Mononuclear cell (primary cell): ENCODE measurements at regions not wholly inside any gene's neighbourhood (a gene's known extent, or its start where the extent isn't known, plus 50 kb on each side); places are given as distances from the start of the nearest gene placed in this dataset.

Experiments used
- H3K27me3 ChIP-seq: 2 replicates; pipeline ENCODE4 v1.6.0; 2011; ENCODE audit warnings: low read length, control low read depth; ENCODE audit not compliant: insufficient read depth
- H3K4me1 ChIP-seq: 2 replicates; pipeline ENCODE4 v1.5.1; 2011; ENCODE audit warnings: mild to moderate bottlenecking, low read length, control low read depth; ENCODE audit not compliant: insufficient read depth
- H3K4me3 ChIP-seq: 2 replicates; pipeline ENCODE4 v1.5.1; 2011; ENCODE audit warnings: mild to moderate bottlenecking, low read length, moderate library complexity
- H3K9me3 ChIP-seq: 2 replicates; pipeline ENCODE4 v1.5.1; 2011; ENCODE audit warnings: low read depth, mild to moderate bottlenecking, control low read depth, low read length

- Histone ChIP-seq H3K4me1 (no peaks in the 10 kb centered on the region), H3K27me3 (no peaks in the 10 kb centered on the region), H3K4me3 (no peak overlapping the region), H3K9me3 (no peaks in the 10 kb centered on the region)
Observed at GRCh38 chr13:107374038-107374437, 806.1 kb upstream of the ARGLU1 start.

DNA sequence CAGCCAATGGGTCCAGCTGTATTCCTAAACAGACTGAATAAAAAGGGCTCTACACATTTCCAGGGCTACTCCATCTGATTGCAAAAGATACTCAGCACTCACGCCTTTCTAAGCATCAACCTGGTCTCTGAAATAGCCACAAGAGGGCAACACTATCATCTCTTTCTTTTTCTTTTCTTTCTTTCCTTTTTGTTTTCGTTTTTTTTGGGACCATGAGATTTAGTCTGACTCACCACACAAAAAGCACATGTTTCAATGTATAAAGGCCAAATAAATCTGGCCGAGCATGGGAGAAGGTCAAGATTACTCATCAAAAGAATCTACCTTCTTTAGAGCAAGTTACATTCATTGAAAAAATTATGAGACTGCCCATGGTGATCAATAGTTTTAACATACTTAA is 805.6 kb upstream of the ARGLU1 start:
- H3K4me3 ChIP-seq: no peak overlapping the region
- no peaks in the 10 kb centered on the region for H3K4me1 ChIP-seq
- no peaks in the 10 kb centered on the region for H3K9me3 ChIP-seq
- no peaks in the 10 kb centered on the region for H3K27me3 ChIP-seq

DNA sequence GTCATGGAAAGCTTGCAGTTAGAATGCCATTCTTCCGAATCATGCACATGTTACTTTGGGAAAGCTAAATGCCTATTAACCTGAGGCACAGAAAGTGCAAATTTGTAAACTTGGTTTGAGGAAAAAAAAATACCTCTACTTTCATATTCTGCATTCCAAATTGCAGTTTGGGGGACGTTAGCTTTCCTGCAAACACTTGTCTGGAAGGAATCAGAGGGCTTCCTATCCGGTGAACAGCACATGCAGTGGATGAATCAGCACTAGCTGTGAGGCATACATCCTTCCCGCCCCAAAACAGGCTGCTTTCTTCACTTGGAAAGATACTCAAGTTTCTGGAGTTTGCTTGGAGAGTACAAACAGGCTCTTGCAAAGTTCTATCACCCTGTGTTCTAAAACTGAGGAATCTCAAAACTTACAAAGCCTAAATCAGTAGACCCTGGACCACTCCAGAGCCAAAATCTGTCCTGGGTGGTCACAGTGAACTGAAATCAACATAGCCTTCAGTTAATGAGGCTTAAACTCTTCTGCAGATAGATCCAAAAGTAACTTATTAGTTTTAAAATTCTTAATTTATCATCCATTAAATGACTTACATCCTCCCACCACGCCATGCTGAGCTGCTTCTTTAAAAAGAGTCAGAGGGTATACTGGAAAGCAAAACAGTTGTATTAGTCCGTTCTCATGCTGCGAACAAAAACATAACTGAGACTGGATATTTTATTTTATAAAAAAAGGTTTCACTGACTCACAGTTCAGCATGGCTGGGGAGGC is 802.3 kb upstream of the ARGLU1 start:
- H3K27me3 ChIP-seq: no peaks in the 10 kb centered on the region
- H3K4me1 ChIP-seq: no peaks in the 10 kb centered on the region
- H3K9me3 ChIP-seq: no peaks in the 10 kb centered on the region
- no peak overlapping the region for H3K4me3 ChIP-seq

DNA sequence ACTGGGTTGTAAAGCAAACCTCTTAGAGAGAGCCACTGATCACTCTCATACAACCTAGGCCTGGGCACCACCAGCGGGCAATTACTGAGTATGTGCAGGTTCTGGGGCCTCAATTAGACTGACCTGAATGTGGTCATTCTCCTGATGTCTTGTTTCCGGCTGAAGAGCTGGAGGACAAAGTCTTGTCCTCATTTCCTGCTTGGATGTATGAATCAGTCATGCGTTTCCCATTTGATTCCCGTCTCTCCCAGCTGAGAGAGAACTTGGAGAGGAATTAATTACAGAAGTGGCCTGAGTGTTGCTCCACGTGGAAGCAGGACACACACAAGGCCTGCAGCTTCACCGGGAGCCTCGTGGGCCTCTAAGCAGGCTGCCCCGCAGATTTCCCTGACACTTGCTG is 799.3 kb upstream of the ARGLU1 start:
- H3K4me3 ChIP-seq: no peak overlapping the region
- no peaks in the 10 kb centered on the region for H3K4me1 ChIP-seq
- no peaks in the 10 kb centered on the region for H3K9me3 ChIP-seq
- H3K27me3 ChIP-seq: no peaks in the 10 kb centered on the region

DNA sequence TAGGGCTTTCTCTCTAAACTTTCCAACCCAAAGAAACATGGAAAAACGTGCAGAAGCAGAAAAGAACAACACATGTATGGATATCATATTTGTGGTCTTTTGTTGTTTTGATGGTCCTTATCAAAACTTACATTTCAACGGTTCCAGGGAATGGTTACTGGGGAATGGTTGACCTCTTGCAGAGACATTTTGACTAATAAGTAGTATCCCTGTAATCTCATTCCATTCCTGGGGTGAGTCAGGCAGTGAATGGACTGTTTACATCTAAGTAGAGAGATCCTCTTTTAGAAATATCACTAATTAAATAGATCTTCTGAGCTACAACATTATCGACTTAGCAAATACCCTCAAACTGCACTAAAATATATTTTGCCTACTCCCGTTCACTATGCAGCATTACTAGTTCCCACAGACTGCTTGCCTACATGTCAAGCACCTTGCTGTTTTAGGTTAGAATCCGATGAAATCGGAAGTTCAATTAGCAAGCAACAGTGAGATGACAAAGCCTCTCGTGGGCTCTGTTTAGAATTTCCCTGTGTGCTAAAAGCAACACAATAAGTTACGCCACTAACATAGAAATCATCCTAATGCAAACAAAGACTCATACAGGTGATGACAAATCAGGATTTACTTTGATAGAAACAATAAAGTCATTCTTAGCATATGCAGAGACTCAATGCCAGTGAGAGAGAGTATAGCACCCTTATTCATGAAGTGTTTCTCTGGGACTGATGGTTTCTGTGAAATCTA is 797.7 kb upstream of the ARGLU1 start:
- Histone ChIP-seq H3K27me3 (no peaks in the 10 kb centered on the region), H3K4me1 (no peaks in the 10 kb centered on the region), H3K4me3 (no peak overlapping the region), H3K9me3 (no peaks in the 10 kb centered on the region)

GRCh38 chr13:107364658-107365057 is 796.7 kb upstream of the ARGLU1 start:
- Histone ChIP-seq H3K9me3 (peaks cover 4% of the 10 kb centered on the region), H3K4me3 (no peak overlapping the region), H3K4me1 (no peaks in the 10 kb centered on the region), H3K27me3 (no peaks in the 10 kb centered on the region)

- H3K4me1 ChIP-seq: no peaks in the 10 kb centered on the region
- no peaks in the 10 kb centered on the region for H3K27me3 ChIP-seq
- H3K4me3 ChIP-seq: no peak overlapping the region
- peaks cover 4% of the 10 kb centered on the region for H3K9me3 ChIP-seq
Observed at GRCh38 chr13:107361666-107362065, 793.7 kb upstream of the ARGLU1 start.

- no peaks in the 10 kb centered on the region for H3K27me3 ChIP-seq
- H3K4me3 ChIP-seq: no peak overlapping the region
- no peaks in the 10 kb centered on the region for H3K4me1 ChIP-seq
- peaks cover 4% of the 10 kb centered on the region for H3K9me3 ChIP-seq
Observed at GRCh38 chr13:107360010-107360409, 792.1 kb upstream of the ARGLU1 start.

- Histone ChIP-seq H3K9me3 (peaks cover 4% of the 10 kb centered on the region), H3K4me1 (no peaks in the 10 kb centered on the region), H3K4me3 (no peak overlapping the region), H3K27me3 (no peaks in the 10 kb centered on the region)
Observed at GRCh38 chr13:107358866-107359265, 790.9 kb upstream of the ARGLU1 start.

DNA sequence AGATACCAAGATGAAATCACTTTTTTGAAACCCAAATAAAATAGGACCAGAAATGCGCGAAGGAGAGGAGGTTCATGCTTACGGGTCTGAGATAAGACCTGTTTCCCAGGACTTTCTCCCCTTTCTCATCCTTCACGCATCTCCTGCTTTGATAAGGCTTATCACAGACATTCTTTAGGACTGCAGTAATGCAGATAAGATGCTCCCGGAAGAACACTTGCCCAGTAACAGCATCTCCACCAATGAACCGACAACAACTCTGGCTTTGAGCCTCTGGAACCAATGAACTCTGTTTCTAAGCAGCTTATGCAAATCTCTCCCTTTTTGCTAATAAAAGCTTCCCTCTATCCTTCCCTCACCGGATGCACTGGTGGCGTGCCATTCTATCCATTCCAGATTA is 783.4 kb upstream of the ARGLU1 start:
- Histone ChIP-seq H3K4me1 (no peaks in the 10 kb centered on the region), H3K4me3 (no peak overlapping the region), H3K9me3 (no peaks in the 10 kb centered on the region), H3K27me3 (no peaks in the 10 kb centered on the region)

- H3K4me3 ChIP-seq: no peak overlapping the region
- H3K4me1 ChIP-seq: no peaks in the 10 kb centered on the region
- no peaks in the 10 kb centered on the region for H3K27me3 ChIP-seq
- H3K9me3 ChIP-seq: no peaks in the 10 kb centered on the region
Observed at GRCh38 chr13:107348925-107349324, 781.0 kb upstream of the ARGLU1 start.

GRCh38 chr13:107348471-107348870 is 780.5 kb upstream of the ARGLU1 start:
- Histone ChIP-seq H3K9me3 (no peaks in the 10 kb centered on the region), H3K4me3 (no peak overlapping the region), H3K4me1 (no peaks in the 10 kb centered on the region), H3K27me3 (no peaks in the 10 kb centered on the region)

DNA sequence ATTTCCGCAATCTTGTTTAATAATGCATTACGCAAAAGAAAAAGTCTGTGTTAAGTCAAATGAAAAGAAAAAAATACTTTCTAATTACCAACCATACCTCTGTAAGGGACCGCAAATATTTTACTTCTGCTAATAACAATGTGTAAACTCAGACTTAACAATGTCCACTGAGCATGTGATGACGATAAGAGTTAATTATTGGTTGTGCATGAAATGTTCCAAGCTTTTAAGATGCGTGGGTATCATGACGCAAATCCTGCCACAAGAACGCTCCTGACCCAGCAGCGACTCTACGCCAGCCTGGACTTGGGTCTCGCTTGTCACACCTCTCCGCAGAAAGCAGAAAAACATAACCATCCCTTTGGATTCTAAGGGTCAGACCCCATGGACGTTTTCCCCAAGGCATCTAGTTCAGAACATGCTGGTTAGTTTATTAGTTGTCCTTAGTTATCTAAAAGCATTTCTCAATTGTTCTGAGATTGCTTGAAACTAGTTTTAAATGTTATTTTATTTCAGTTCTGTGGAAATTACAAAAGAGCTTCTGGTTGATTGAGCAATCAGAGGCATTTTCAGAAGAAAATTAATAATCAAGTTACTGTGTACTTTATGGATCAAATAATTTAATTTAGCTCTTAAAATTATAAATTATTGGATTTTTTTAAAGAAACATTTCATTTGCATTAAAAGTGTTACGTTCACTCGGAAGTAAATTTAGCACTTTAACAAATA is 779.9 kb upstream of the ARGLU1 start:
- no peak overlapping the region for H3K4me3 ChIP-seq
- no peaks in the 10 kb centered on the region for H3K9me3 ChIP-seq
- H3K27me3 ChIP-seq: no peaks in the 10 kb centered on the region
- H3K4me1 ChIP-seq: no peaks in the 10 kb centered on the region

DNA sequence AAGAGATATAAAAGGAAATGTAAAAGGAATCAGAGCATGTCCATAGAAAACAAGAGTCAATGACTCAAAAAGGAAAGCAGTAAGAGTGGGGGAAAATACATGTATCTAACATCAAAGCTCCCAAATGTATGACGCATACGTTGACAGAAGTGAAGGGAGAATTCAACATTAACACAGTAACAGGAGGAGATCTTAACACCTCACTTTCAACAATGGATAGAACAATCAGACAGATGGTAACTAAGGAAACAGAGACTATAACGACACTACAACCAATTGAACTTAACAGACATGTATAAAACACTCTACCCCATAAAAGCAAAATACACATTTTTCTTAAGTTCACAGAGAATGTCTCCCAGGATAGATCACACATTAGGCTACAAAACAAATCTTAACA is 774.8 kb upstream of the ARGLU1 start:
- Histone ChIP-seq H3K27me3 (no peaks in the 10 kb centered on the region), H3K4me1 (no peaks in the 10 kb centered on the region), H3K4me3 (no peak overlapping the region), H3K9me3 (no peaks in the 10 kb centered on the region)

DNA sequence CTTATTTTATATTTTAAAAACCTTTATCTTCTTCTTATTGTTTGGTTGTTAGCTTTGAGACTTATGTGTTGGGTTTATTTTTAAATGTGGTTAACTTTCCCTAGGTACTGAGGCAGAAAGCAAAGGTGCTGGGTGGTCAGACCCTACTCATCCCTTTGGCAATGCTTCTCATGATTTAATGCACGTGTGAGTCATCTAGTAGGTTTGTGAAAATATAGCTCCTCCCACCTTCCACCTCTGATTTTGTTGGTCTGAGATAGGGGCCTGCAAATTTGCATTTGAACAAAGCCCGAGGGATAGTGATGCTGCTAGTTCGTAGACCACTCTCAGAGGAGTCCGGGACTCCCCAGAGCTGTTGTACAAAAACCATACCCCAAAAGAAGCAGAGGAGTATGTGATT is 771.3 kb upstream of the ARGLU1 start:
- no peaks in the 10 kb centered on the region for H3K4me1 ChIP-seq
- no peaks in the 10 kb centered on the region for H3K9me3 ChIP-seq
- H3K27me3 ChIP-seq: no peaks in the 10 kb centered on the region
- no peak overlapping the region for H3K4me3 ChIP-seq
